K562 (cell line): ENCODE measurements at regions not wholly inside any gene's neighbourhood (a gene's known extent, or its start where the extent isn't known, plus 50 kb on each side); places are given as distances from the start of the nearest gene placed in this dataset.

Experiments used
- ETV5 ChIP-seq: sonication (generic); formaldehyde crosslinking; IDR thresholded peaks from 2 replicates; pipeline ENCODE4 v1.4.0; 2020; ENCODE audit warnings: low read depth, mild to moderate bottlenecking, missing genetic modification reagents
- FIP1L1 ChIP-seq: fragments of 200-400 bp; formaldehyde crosslinking; IDR thresholded peaks from 2 replicates; pipeline ENCODE4 v1.6.1; 2018; ENCODE audit warnings: mild to moderate bottlenecking, low read depth, low read length; ENCODE audit not compliant: poor library complexity, severe bottlenecking
- HDAC2 ChIP-seq: fragments of 450-650 bp; IDR thresholded peaks from 2 replicates; pipeline ENCODE4 v1.6.1; 2016; ENCODE audit warnings: mild to moderate bottlenecking
- HLTF ChIP-seq: fragments of 450-650 bp; IDR thresholded peaks from 2 replicates; pipeline ENCODE4 v1.6.1; 2016
- HMG20A ChIP-seq: fragments of 450-650 bp; formaldehyde crosslinking; conservative IDR thresholded peaks from 2 replicates; pipeline ENCODE4 v1.4.0; 2020; ENCODE audit warnings: mild to moderate bottlenecking, mixed read lengths
- TOE1 ChIP-seq, 2 experiments: fragments of 450-650 bp in 1 of 2; sonication (generic) in 1 of 2; formaldehyde crosslinking in 1 of 2; IDR thresholded peaks; 2 replicates each; pipeline versions ENCODE4 v1.7.1 to v1.8.0; 2016 to 2022; ENCODE audit warnings: borderline replicate concordance in 2 of 2, mild to moderate bottlenecking in 2 of 2, antibody characterized with exemption in 1 of 2, inconsistent platforms in 1 of 2, low read depth in 1 of 2, missing genetic modification reagents in 1 of 2, moderate library complexity in 1 of 2
- ZNF347 ChIP-seq: fragments of 450-650 bp; formaldehyde crosslinking; IDR thresholded peaks from 2 replicates; pipeline ENCODE4 v1.4.0; 2020; ENCODE audit warnings: low read depth, mild to moderate bottlenecking, moderate library complexity
- ZNF77 ChIP-seq: fragments of 250-450 bp; sonication (Bioruptor Pico); IDR thresholded peaks from 2 replicates; pipeline ENCODE4 v1.5.0; 2020
- TF ChIP-seq, protein P1 (sequence below): IDR thresholded peaks from 3 replicates; pipeline ENCODE4 v1.6.1; 2011; ENCODE audit warnings: borderline replicate concordance, mild to moderate bottlenecking, moderate library complexity; ENCODE audit not compliant: insufficient read length; ENCODE audit errors: extremely low read depth
- TF ChIP-seq, protein P2 (sequence below), 2 experiments: fragments of 450-650 bp in 1 of 2; sonication (generic) in 1 of 2; formaldehyde crosslinking; conservative IDR thresholded peaks; 2 replicates each; pipeline versions ENCODE4 v1.4.0 to v1.8.1; 2020 to 2022; ENCODE audit warnings: mild to moderate bottlenecking in 1 of 2, missing genetic modification reagents in 1 of 2
- TF ChIP-seq, protein P3 (sequence below): sonication (generic); formaldehyde crosslinking; IDR thresholded peaks from 2 replicates; pipeline ENCODE4 v1.8.0; 2022; ENCODE audit warnings: mild to moderate bottlenecking, missing genetic modification reagents
- TF ChIP-seq, protein P4 (sequence below): fragments of 250-450 bp; sonication (Bioruptor Pico); IDR thresholded peaks from 2 replicates; pipeline ENCODE4 v1.6.1; 2021; ENCODE audit warnings: mild to moderate bottlenecking
- TF ChIP-seq, protein P5 (sequence below): fragments of 450-650 bp; IDR thresholded peaks from 2 replicates; pipeline ENCODE4 v1.6.1; 2017; ENCODE audit warnings: mild to moderate bottlenecking, moderate library complexity
- TF ChIP-seq, protein P6 (sequence below): sonication (generic); IDR thresholded peaks from 2 replicates; pipeline ENCODE4 v1.6.1; 2016
- TF ChIP-seq, protein P7 (sequence below): fragments of 250-450 bp; sonication (Bioruptor Pico); IDR thresholded peaks from 2 replicates; pipeline ENCODE4 v1.4.0; 2020; ENCODE audit warnings: mild to moderate bottlenecking

DNA sequence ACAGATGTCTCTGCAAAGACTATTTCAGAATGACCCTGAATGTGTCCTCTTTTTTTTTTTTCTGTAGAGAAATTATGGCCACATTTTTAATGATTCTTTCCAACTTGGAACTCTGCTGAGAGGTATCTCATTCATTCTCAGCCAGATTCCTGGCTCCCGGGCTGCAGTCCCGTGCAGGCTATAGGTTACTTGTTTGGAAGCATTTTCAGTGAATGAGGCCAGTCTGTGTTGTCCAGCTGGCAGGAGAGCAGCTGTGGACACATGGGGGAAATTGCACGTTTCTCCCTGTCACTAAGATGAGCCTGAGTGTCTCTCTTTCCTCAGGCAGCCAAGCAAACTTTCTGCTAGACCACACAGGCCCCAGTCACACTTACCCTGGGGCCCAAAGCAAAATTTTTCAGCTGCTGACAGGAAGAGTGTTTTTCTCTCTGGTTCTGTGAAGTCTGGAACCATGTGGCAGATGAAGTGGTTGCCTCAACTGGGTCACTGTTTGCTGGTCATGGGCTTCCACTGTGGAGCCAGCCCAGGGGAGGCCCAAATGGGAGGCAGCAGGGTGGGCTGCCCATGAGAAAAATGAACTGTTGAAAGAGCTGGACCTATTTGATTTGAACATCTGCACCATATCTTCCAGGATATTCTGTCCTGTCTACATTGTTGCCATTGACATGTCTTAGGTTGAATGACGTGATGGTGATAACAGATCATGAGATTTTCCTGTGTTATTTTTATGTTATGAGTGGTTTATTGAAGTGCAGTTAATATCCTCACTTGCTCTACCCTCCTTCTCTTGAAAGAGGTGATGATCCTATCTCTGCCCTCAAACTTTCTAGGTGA lies 431.2 kb downstream of the LPIN1 start (continued):
- TF ChIP-seq, protein P1, sequence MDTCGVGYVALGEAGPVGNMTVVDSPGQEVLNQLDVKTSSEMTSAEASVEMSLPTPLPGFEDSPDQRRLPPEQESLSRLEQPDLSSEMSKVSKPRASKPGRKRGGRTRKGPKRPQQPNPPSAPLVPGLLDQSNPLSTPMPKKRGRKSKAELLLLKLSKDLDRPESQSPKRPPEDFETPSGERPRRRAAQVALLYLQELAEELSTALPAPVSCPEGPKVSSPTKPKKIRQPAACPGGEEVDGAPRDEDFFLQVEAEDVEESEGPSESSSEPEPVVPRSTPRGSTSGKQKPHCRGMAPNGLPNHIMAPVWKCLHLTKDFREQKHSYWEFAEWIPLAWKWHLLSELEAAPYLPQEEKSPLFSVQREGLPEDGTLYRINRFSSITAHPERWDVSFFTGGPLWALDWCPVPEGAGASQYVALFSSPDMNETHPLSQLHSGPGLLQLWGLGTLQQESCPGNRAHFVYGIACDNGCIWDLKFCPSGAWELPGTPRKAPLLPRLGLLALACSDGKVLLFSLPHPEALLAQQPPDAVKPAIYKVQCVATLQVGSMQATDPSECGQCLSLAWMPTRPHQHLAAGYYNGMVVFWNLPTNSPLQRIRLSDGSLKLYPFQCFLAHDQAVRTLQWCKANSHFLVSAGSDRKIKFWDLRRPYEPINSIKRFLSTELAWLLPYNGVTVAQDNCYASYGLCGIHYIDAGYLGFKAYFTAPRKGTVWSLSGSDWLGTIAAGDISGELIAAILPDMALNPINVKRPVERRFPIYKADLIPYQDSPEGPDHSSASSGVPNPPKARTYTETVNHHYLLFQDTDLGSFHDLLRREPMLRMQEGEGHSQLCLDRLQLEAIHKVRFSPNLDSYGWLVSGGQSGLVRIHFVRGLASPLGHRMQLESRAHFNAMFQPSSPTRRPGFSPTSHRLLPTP: no peak
- TF ChIP-seq ZNF347 (CRISPR knock-in tag): no peak
- TF ChIP-seq, protein P2, sequence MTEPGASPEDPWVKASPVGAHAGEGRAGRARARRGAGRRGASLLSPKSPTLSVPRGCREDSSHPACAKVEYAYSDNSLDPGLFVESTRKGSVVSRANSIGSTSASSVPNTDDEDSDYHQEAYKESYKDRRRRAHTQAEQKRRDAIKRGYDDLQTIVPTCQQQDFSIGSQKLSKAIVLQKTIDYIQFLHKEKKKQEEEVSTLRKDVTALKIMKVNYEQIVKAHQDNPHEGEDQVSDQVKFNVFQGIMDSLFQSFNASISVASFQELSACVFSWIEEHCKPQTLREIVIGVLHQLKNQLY (CRISPR knock-in tag; conservative IDR thresholded peaks at IDR 0.05): no peak
- TF ChIP-seq, protein P3, sequence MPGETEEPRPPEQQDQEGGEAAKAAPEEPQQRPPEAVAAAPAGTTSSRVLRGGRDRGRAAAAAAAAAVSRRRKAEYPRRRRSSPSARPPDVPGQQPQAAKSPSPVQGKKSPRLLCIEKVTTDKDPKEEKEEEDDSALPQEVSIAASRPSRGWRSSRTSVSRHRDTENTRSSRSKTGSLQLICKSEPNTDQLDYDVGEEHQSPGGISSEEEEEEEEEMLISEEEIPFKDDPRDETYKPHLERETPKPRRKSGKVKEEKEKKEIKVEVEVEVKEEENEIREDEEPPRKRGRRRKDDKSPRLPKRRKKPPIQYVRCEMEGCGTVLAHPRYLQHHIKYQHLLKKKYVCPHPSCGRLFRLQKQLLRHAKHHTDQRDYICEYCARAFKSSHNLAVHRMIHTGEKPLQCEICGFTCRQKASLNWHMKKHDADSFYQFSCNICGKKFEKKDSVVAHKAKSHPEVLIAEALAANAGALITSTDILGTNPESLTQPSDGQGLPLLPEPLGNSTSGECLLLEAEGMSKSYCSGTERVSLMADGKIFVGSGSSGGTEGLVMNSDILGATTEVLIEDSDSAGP (CRISPR knock-in tag): no peak
- no peak for TF ChIP-seq HDAC2
- TF ChIP-seq, protein P4, sequence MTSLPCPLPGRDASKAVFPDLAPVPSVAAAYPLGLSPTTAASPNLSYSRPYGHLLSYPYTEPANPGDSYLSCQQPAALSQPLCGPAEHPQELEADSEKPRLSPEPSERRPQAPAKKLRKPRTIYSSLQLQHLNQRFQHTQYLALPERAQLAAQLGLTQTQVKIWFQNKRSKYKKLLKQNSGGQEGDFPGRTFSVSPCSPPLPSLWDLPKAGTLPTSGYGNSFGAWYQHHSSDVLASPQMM (CRISPR knock-in tag): no peak
- no peak for TF ChIP-seq ETV5 (CRISPR knock-in tag)
- TF ChIP-seq HMG20A (CRISPR knock-in tag): no peak
- TF ChIP-seq ZNF77 (CRISPR knock-in tag): no peak
- no peak for TF ChIP-seq HLTF
- TF ChIP-seq, protein P5, sequence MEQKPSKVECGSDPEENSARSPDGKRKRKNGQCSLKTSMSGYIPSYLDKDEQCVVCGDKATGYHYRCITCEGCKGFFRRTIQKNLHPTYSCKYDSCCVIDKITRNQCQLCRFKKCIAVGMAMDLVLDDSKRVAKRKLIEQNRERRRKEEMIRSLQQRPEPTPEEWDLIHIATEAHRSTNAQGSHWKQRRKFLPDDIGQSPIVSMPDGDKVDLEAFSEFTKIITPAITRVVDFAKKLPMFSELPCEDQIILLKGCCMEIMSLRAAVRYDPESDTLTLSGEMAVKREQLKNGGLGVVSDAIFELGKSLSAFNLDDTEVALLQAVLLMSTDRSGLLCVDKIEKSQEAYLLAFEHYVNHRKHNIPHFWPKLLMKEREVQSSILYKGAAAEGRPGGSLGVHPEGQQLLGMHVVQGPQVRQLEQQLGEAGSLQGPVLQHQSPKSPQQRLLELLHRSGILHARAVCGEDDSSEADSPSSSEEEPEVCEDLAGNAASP: no peak
- TF ChIP-seq, protein P6, sequence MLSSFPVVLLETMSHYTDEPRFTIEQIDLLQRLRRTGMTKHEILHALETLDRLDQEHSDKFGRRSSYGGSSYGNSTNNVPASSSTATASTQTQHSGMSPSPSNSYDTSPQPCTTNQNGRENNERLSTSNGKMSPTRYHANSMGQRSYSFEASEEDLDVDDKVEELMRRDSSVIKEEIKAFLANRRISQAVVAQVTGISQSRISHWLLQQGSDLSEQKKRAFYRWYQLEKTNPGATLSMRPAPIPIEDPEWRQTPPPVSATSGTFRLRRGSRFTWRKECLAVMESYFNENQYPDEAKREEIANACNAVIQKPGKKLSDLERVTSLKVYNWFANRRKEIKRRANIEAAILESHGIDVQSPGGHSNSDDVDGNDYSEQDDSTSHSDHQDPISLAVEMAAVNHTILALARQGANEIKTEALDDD: no peak
- TF ChIP-seq, protein P7, sequence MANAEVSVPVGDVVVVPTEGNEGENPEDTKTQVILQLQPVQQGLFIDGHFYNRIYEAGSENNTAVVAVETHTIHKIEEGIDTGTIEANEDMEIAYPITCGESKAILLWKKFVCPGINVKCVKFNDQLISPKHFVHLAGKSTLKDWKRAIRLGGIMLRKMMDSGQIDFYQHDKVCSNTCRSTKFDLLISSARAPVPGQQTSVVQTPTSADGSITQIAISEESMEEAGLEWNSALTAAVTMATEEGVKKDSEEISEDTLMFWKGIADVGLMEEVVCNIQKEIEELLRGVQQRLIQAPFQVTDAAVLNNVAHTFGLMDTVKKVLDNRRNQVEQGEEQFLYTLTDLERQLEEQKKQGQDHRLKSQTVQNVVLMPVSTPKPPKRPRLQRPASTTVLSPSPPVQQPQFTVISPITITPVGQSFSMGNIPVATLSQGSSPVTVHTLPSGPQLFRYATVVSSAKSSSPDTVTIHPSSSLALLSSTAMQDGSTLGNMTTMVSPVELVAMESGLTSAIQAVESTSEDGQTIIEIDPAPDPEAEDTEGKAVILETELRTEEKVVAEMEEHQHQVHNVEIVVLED (CRISPR knock-in tag): no peak
- no peak for TF ChIP-seq TOE1 (IDR thresholded peaks at IDR 0.05; ENCODE audit: borderline replicate concordance)
- no peak for TF ChIP-seq TOE1 (CRISPR knock-in tag; IDR thresholded peaks at IDR 0.05; ENCODE audit: borderline replicate concordance, low read depth)
- TF ChIP-seq FIP1L1: no peak
